ENCODE measurements at regions not wholly inside any gene's neighbourhood (a gene's known extent, or its start where the extent isn't known, plus 50 kb on each side); places are given as distances from the start of the nearest gene placed in this dataset.

DNA sequence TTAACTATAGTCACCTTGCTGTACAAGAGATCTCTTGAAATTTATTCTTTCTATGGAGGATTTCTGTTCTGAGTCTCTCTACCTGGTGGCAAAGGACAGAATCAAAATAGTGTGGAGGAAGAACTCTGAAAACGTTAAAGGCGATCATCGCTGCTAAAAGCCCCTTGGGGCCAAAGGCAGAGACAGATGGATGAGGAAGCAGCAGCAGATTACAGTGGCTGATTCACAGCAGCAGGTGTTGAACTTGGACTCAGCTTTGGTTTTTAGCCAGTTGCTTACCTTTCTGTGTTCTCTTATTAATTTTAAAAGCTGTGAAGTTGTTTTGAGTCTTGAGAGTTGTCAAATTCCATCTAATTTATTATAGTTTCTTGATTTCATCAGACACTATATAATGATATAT lies 956.1 kb upstream of the GOT2 start (continued):
- no peak for TF ChIP-seq HNF4A (CRISPR knock-in tag; IDR thresholded peaks at IDR 0.05)

DNA sequence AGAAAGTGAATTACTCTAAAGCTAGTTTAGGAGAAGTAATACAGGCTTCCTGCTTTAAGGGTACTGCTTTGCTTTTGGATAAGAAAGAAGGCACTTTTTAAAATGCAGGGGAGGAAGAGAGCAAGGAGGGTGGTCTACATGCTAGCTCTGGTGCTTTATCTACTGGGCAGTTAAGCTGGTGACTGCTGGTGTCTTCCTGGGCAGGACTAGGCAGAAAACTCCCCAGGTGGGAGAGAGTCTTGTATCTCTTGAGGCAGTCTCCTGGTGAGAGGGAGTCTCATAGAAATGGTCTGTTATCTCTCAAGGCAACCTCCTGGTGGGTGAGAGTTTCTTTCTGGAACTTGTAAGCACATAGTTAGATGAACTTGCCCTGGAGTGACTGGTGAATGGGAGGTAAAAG lies 953.9 kb upstream of the GOT2 start:
- BruUV-seq (replicated peaks): no TSS peak

More for the DNA sequence above, 953.9 kb upstream of the GOT2 start:
- Histone ChIP-seq H3K27ac (ENCODE audit: extremely low read length, insufficient read depth, low read length) (no peak overlapping the region), H4K20me1 (ENCODE audit: insufficient read depth, low read length) (no peaks in the 10 kb centered on the region), H3K79me2 (ENCODE audit: insufficient read depth, low read length) (no peaks in the 10 kb centered on the region), H3K27me3 (ENCODE audit: control insufficient read depth in 1 of 2, insufficient read depth in 2 of 2, low read length in 2 of 2) (no peaks in the 10 kb centered on the region), H3K9me3 (ENCODE audit: low read length) (peaks cover 87% of the 10 kb centered on the region), H3K36me3 (replicated peaks in 1 of 2; ENCODE audit: control insufficient read depth in 1 of 2, insufficient read depth in 2 of 2, low read length in 2 of 2) (no peaks in the 10 kb centered on the region), H3K9ac (ENCODE audit: insufficient read depth, low read depth, low read length) (no peak overlapping the region), H3K4me3 (replicated peaks in 1 of 3; ENCODE audit: insufficient read depth in 1 of 3, low read depth in 2 of 3, low read length in 3 of 3) (no peak overlapping the region), H3K4me1 (ENCODE audit: insufficient read depth, low read length) (no peaks in the 10 kb centered on the region), H3K4me2 (ENCODE audit: low read depth, low read length) (no peak overlapping the region), H2AFZ (ENCODE audit: low read length) (no peak overlapping the region)
- in situ Hi-C loops (cut with HindIII; ENCODE audit: extremely low pct_ligation_motif_present, low pct_unique_long_range_greater_than_20kb): no loop called here
- POLR2A ChIA-PET: no interaction called here
- CTCF ChIA-PET (ENCODE audit: low intra/inter-chr PET ratio, low total read pairs): no interaction called here
- TF ChIP-seq ASH2L (IDR thresholded peaks at IDR 0.05; ENCODE audit: insufficient read length, low read depth, low read length): no peak
- TF ChIP-seq, protein P1, sequence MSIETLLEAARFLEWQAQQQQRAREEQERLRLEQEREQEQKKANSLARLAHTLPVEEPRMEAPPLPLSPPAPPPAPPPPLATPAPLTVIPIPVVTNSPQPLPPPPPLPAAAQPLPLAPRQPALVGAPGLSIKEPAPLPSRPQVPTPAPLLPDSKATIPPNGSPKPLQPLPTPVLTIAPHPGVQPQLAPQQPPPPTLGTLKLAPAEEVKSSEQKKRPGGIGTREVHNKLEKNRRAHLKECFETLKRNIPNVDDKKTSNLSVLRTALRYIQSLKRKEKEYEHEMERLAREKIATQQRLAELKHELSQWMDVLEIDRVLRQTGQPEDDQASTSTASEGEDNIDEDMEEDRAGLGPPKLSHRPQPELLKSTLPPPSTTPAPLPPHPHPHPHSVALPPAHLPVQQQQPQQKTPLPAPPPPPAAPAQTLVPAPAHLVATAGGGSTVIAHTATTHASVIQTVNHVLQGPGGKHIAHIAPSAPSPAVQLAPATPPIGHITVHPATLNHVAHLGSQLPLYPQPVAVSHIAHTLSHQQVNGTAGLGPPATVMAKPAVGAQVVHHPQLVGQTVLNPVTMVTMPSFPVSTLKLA (IDR thresholded peaks at IDR 0.05): no peak
- TF ChIP-seq, protein P2, sequence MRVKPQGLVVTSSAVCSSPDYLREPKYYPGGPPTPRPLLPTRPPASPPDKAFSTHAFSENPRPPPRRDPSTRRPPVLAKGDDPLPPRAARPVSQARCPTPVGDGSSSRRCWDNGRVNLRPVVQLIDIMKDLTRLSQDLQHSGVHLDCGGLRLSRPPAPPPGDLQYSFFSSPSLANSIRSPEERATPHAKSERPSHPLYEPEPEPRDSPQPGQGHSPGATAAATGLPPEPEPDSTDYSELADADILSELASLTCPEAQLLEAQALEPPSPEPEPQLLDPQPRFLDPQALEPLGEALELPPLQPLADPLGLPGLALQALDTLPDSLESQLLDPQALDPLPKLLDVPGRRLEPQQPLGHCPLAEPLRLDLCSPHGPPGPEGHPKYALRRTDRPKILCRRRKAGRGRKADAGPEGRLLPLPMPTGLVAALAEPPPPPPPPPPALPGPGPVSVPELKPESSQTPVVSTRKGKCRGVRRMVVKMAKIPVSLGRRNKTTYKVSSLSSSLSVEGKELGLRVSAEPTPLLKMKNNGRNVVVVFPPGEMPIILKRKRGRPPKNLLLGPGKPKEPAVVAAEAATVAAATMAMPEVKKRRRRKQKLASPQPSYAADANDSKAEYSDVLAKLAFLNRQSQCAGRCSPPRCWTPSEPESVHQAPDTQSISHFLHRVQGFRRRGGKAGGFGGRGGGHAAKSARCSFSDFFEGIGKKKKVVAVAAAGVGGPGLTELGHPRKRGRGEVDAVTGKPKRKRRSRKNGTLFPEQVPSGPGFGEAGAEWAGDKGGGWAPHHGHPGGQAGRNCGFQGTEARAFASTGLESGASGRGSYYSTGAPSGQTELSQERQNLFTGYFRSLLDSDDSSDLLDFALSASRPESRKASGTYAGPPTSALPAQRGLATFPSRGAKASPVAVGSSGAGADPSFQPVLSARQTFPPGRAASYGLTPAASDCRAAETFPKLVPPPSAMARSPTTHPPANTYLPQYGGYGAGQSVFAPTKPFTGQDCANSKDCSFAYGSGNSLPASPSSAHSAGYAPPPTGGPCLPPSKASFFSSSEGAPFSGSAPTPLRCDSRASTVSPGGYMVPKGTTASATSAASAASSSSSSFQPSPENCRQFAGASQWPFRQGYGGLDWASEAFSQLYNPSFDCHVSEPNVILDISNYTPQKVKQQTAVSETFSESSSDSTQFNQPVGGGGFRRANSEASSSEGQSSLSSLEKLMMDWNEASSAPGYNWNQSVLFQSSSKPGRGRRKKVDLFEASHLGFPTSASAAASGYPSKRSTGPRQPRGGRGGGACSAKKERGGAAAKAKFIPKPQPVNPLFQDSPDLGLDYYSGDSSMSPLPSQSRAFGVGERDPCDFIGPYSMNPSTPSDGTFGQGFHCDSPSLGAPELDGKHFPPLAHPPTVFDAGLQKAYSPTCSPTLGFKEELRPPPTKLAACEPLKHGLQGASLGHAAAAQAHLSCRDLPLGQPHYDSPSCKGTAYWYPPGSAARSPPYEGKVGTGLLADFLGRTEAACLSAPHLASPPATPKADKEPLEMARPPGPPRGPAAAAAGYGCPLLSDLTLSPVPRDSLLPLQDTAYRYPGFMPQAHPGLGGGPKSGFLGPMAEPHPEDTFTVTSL (CRISPR knock-in tag; IDR thresholded peaks at IDR 0.05; ENCODE audit: borderline replicate concordance): no peak
- FAIRE-seq: no peak
- ATAC-seq: no peak
- no peak for DNase-seq (ENCODE audit: low spot score)
- intact Hi-C loops (cut with micrococcal nuclease; ENCODE audit: unreplicated experiment): no loop called here

Measured in HepG2 (cell line).